Epithelial cell of esophagus (primary cell): ENCODE measurements at regions not wholly inside any gene's neighbourhood (a gene's known extent, or its start where the extent isn't known, plus 50 kb on each side); places are given as distances from the start of the nearest gene placed in this dataset.
A peak's percentile ranks its signal among the peaks of the same experiment; 100 is the strongest.

ENCODE experiments used
- DNase-seq: peaks from one replicate; pipeline ENCODE4 v3.0.0; 2010; ENCODE audit warnings: low read depth
- H3K4me3 ChIP-seq: 2 replicates; pipeline ENCODE4 v1.5.1; 2011; ENCODE audit warnings: mild to moderate bottlenecking, low read length, control low read depth
- CTCF ChIP-seq: IDR thresholded peaks from 2 replicates; pipeline ENCODE4 v1.5.1; 2011; ENCODE audit warnings: low read depth, mild to moderate bottlenecking, low read length, control low read depth, inconsistent platforms; ENCODE audit not compliant: insufficient read depth; ENCODE audit errors: missing control alignments

GRCh38 chrX:113741744-113742143 lies 842.1 kb upstream of the HTR2C start:
- TF ChIP-seq CTCF: peak; percentile 11
- no peak overlapping the region for H3K4me3 ChIP-seq
- peak; percentile 36 for DNase-seq

GRCh38 chrX:113728937-113729336 lies 854.9 kb upstream of the HTR2C start:
- DNase-seq: no peak
- H3K4me3 ChIP-seq: no peak overlapping the region
- no peak for TF ChIP-seq CTCF

- H3K4me3 ChIP-seq: no peak overlapping the region
- DNase-seq: no peak
- no peak for TF ChIP-seq CTCF
These were observed 857.0 kb upstream of the HTR2C start for GRCh38 chrX:113726898-113727297.

- no peak for TF ChIP-seq CTCF
- DNase-seq: no peak
- no peak overlapping the region for H3K4me3 ChIP-seq
These were observed 857.4 kb upstream of the HTR2C start for GRCh38 chrX:113726466-113726865.

GRCh38 chrX:113726009-113726408 lies 857.9 kb upstream of the HTR2C start:
- no peak overlapping the region for H3K4me3 ChIP-seq
- no peak for TF ChIP-seq CTCF
- DNase-seq: no peak

- no peak for DNase-seq
- no peak for TF ChIP-seq CTCF
These were observed 859.3 kb upstream of the AMOT start for GRCh38 chrX:113699939-113700338.

GRCh38 chrX:113675278-113675677 lies 834.6 kb upstream of the AMOT start:
- peak; percentile 9 for DNase-seq
- no peak for TF ChIP-seq CTCF
- H3K4me3 ChIP-seq: no peak overlapping the region

More at GRCh38 chrX:113699939-113700338, 859.3 kb upstream of the AMOT start:
- H3K4me3 ChIP-seq: no peak overlapping the region
